SK-N-SH (cell line): ENCODE measurements at regions not wholly inside any gene's neighbourhood (a gene's known extent, or its start where the extent isn't known, plus 50 kb on each side); places are given as distances from the start of the nearest gene placed in this dataset.

Experiments used
- CHD2 ChIP-seq: fragments of 150-350 bp; IDR thresholded peaks from 2 replicates; pipeline ENCODE4 v1.6.1; 2018; ENCODE audit warnings: low read length; ENCODE audit not compliant: partially characterized antibody
- CTCF ChIP-seq: fragments of 200-600 bp; sonication (generic); IDR thresholded peaks from 2 replicates; pipeline ENCODE4 v1.6.1; 2017; ENCODE audit warnings: antibody characterized with exemption, mild to moderate bottlenecking, moderate library complexity
- EP300 ChIP-seq, 2 experiments: IDR thresholded peaks; 2 replicates each; pipeline versions ENCODE4 v1.4.0 to v1.6.1; 2012; ENCODE audit warnings: borderline replicate concordance in 1 of 2, low read depth in 1 of 2, low read length in 1 of 2
- EZH2phosphoT487 ChIP-seq: fragments of 200-600 bp; sonication (generic); IDR thresholded peaks from 2 replicates; pipeline ENCODE4 v1.6.1; 2017; ENCODE audit warnings: low read depth, mixed run types, mild to moderate bottlenecking, antibody characterized with exemption, moderate library complexity, borderline replicate concordance
- FOXJ3 ChIP-seq: sonication (generic); formaldehyde crosslinking; IDR thresholded peaks from 2 replicates; pipeline ENCODE4 v1.5.1; 2020; ENCODE audit warnings: mild to moderate bottlenecking, missing genetic modification reagents
- JUND ChIP-seq: IDR thresholded peaks from 2 replicates; pipeline ENCODE4 v1.4.0; 2012
- POLR2AphosphoS5 ChIP-seq: IDR thresholded peaks from 2 replicates; pipeline ENCODE4 v1.6.1; 2012; ENCODE audit warnings: low read depth, low read length
- RAD21 ChIP-seq: IDR thresholded peaks from 2 replicates; pipeline ENCODE4 v1.6.1; 2012; ENCODE audit warnings: mild to moderate bottlenecking, low read length
- RCOR1 ChIP-seq: fragments of 150-350 bp; IDR thresholded peaks from 2 replicates; pipeline ENCODE4 v1.6.1; 2017; ENCODE audit warnings: antibody characterized with exemption, low read length
- RXRA ChIP-seq: IDR thresholded peaks from 2 replicates; pipeline ENCODE4 v1.4.0; 2012; ENCODE audit warnings: low read depth, mild to moderate bottlenecking, borderline replicate concordance
- SIN3A ChIP-seq: IDR thresholded peaks from 2 replicates; pipeline ENCODE4 v1.6.1; 2012; ENCODE audit warnings: low read depth, mild to moderate bottlenecking, low read length, moderate library complexity, borderline replicate concordance
- TCF12 ChIP-seq: IDR thresholded peaks from 2 replicates; pipeline ENCODE4 v1.4.0; 2012

DNA sequence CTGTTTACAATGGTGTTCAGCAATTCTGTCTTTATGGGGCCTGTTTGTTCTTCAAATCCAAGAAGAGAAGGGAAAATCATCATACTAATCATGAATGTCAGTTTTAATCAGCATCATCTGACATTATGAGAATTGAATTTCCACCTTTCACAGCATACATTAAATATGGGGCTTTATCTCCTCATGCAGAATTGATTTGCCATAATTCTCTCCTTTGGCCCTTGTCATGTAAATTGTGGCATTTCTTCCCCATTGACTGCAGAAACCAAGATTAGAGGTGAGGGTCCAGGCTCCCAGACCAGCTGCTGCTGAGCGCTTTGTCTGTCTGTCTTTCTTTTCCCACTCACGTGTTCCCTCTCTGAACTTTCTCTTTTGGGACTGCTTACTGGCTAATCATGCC, 232.1 kb upstream of the NAV2 start:
- TF ChIP-seq CTCF (no peak), CHD2 (no peak), RAD21 (no peak), POLR2AphosphoS5 (no peak), EP300 (IDR thresholded peaks at IDR 0.05; ENCODE audit: borderline replicate concordance in 1 of 2, low read depth in 1 of 2, low read length in 1 of 2) (no peak), FOXJ3 (CRISPR knock-in tag) (no peak), JUND (no peak), RXRA (no peak), SIN3A (no peak), TCF12 (no peak), EZH2phosphoT487 (no peak), RCOR1 (no peak)
